ENCODE measurements at regions not wholly inside any gene's neighbourhood (a gene's known extent, or its start where the extent isn't known, plus 50 kb on each side); places are given as distances from the start of the nearest gene placed in this dataset.

GRCh38 chr1:184289825-184290550, 96.8 kb upstream of the C1orf21 start:
- DNase-seq (ENCODE audit: low spot score), result no peak
- TF ChIP-seq CTCF (IDR thresholded peaks at IDR 0.05), result no peak
- no peaks in the 10 kb centered on the region for H3K27me3 ChIP-seq

GRCh38 chr1:184291701-184292100, 95.1 kb upstream of the C1orf21 start:
- no peak for TF ChIP-seq CTCF (IDR thresholded peaks at IDR 0.05)
- no peaks in the 10 kb centered on the region for H3K36me3 ChIP-seq
- H3K27me3 ChIP-seq, result no peaks in the 10 kb centered on the region
- H3K27ac ChIP-seq, result no peak overlapping the region
- no peak for DNase-seq (ENCODE audit: low spot score)
- peaks cover 0 to 22% of the 10 kb centered on the region in 2 donors for H3K4me1 ChIP-seq
- H3K4me3 ChIP-seq, result no peak overlapping the region
- no peaks in the 10 kb centered on the region for H3K9me3 ChIP-seq

More at GRCh38 chr1:184289825-184290550, 96.8 kb upstream of the C1orf21 start:
- no peaks in the 10 kb centered on the region for H3K9me3 ChIP-seq
- H3K4me1 ChIP-seq, result peaks cover 0 to 10% of the 10 kb centered on the region in 2 donors
- no peak overlapping the region for H3K27ac ChIP-seq
- no peak overlapping the region for H3K4me3 ChIP-seq
- H3K36me3 ChIP-seq, result no peaks in the 10 kb centered on the region

GRCh38 chr1:184292101-184292500, 94.7 kb upstream of the C1orf21 start:
- Histone ChIP-seq H3K27ac (no peak overlapping the region), H3K27me3 (no peaks in the 10 kb centered on the region), H3K9me3 (no peaks in the 10 kb centered on the region), H3K4me1 (peaks cover 0 to 26% of the 10 kb centered on the region in 2 donors), H3K4me3 (no peak overlapping the region), H3K36me3 (no peaks in the 10 kb centered on the region)
- no peak for TF ChIP-seq CTCF (IDR thresholded peaks at IDR 0.05)
- DNase-seq (ENCODE audit: low spot score), result no peak

GRCh38 chr1:184294101-184294500, 92.7 kb upstream of the C1orf21 start:
- H3K4me3 ChIP-seq, result no peak overlapping the region
- H3K36me3 ChIP-seq, result no peaks in the 10 kb centered on the region
- no peak for DNase-seq (ENCODE audit: low spot score)
- no peaks in the 10 kb centered on the region for H3K27me3 ChIP-seq
- H3K27ac ChIP-seq, result no peak overlapping the region
- H3K9me3 ChIP-seq, result no peaks in the 10 kb centered on the region
- peaks cover 0 to 45% of the 10 kb centered on the region in 2 donors for H3K4me1 ChIP-seq
- TF ChIP-seq CTCF (IDR thresholded peaks at IDR 0.05), result no peak

- no peak for TF ChIP-seq CTCF (IDR thresholded peaks at IDR 0.05)
- peak; percentile 96 for DNase-seq (ENCODE audit: low spot score)
- Histone ChIP-seq H3K4me3 (peak overlapping the region in 1 of 2 donors; percentile 13), H3K36me3 (no peaks in the 10 kb centered on the region), H3K27me3 (no peaks in the 10 kb centered on the region), H3K9me3 (no peaks in the 10 kb centered on the region), H3K4me1 (peaks cover 0 to 53% of the 10 kb centered on the region in 2 donors), H3K27ac (peak overlapping the region; percentile 81 to 92)
Measured at GRCh38 chr1:184296466-184297243, 90.2 kb upstream of the C1orf21 start.
